Spleen (tissue), 11 donors: ENCODE measurements at regions not wholly inside any gene's neighbourhood (a gene's known extent, or its start where the extent isn't known, plus 50 kb on each side); places are given as distances from the start of the nearest gene placed in this dataset.

Source experiments
- DNase-seq: peaks from one replicate; pipeline ENCODE4 v3.0.0-alpha.2; 2020
- H3K27ac ChIP-seq, 8 donors: fragments of 200-600 bp; sonication (generic) in 7 of 8; 1 replicate in 4 of 8; 2 replicates in 4 of 8; pipeline versions ENCODE4 v1.5.0 to v1.8.0; 2016 to 2021; ENCODE audit warnings: inconsistent platforms in 4 of 8, mild to moderate bottlenecking in 4 of 8, moderate library complexity in 1 of 8
- H3K27me3 ChIP-seq, 7 donors: fragments of 200-600 bp; sonication (generic) in 6 of 7; replicated peaks in 1 of 7; 1 replicate in 4 of 7; 2 replicates in 3 of 7; pipeline versions ENCODE4 v1.5.0 to v1.8.0; 2016 to 2021; ENCODE audit warnings: inconsistent platforms in 3 of 7, mild to moderate bottlenecking in 1 of 7
- H3K36me3 ChIP-seq, 6 donors: fragments of 200-600 bp; sonication (generic) in 5 of 6; 1 replicate in 4 of 6; 2 replicates in 2 of 6; pipeline versions ENCODE4 v1.5.0 to v1.8.0; 2016 to 2021; ENCODE audit warnings: inconsistent platforms in 2 of 6
- H3K4me1 ChIP-seq, 6 donors: fragments of 200-600 bp; sonication (generic) in 5 of 6; 1 replicate in 3 of 6; 2 replicates in 3 of 6; pipeline versions ENCODE4 v1.5.0 to v1.8.0; 2016 to 2021; ENCODE audit warnings: inconsistent platforms in 3 of 6
- H3K4me3 ChIP-seq, 8 donors: fragments of 200-600 bp; sonication (generic) in 7 of 8; 1 replicate in 4 of 8; 2 replicates in 4 of 8; pipeline versions ENCODE4 v1.5.0 to v1.8.0; 2016 to 2021; ENCODE audit warnings: inconsistent platforms in 4 of 8, mild to moderate bottlenecking in 4 of 8, moderate library complexity in 2 of 8
- H3K9me3 ChIP-seq, 8 donors: fragments of 200-600 bp; sonication (generic) in 7 of 8; 1 replicate in 4 of 8; 2 replicates in 4 of 8; pipeline versions ENCODE4 v1.5.0 to v1.8.0; 2016 to 2021; ENCODE audit warnings: inconsistent platforms in 4 of 8
- POLR2A ChIP-seq, 3 donors: fragments of 450-650 bp; IDR thresholded peaks; one replicate each; pipeline ENCODE4 v1.5.1; 2017; ENCODE audit warnings: antibody characterized with exemption in 3 of 3, mild to moderate bottlenecking in 1 of 3
- POLR2AphosphoS5 ChIP-seq, 3 donors: sonication (generic); formaldehyde crosslinking; IDR thresholded peaks; one replicate each; pipeline ENCODE4 v1.5.1; 2017; ENCODE audit warnings: antibody characterized with exemption in 3 of 3
- WGBS, 5 donors: extraction: QIAGEN DNeasy Blood & Tissue Kit in 3 of 5; methylation state at CpG; one replicate each; pipeline versions ENCODE4 v1.1.5 to v1.1.7; 2013 to 2018; 5-methylcytosine and 5-hydroxymethylcytosine counted together
- intact Hi-C: fragments of 100-400 bp; cut with DNase I; formaldehyde crosslinking; loops from one replicate; pipeline ENCODE4 v1.15.0; 2023; ENCODE audit warnings: low total_unique reads
- TF ChIP-seq, protein P1 (sequence below), 11 experiments: fragments of 200-600 bp in 7 of 11; fragments of 450-650 bp in 4 of 11; sonication (generic) in 4 of 11; IDR thresholded peaks in 8 of 11; conservative IDR thresholded peaks in 3 of 11; 1 replicate in 7 of 11; 2 replicates in 4 of 11; pipeline versions ENCODE4 v1.4.0 to v1.8.0; 2016 to 2021; ENCODE audit warnings: antibody characterized with exemption in 11 of 11, inconsistent platforms in 4 of 11, mild to moderate bottlenecking in 1 of 11
- donor health status: healthy with polysubstance abuse.
- donor health status: DM: no; HTN: no; CAD: no; lungs with moderate emphysema.
- donor health status: DM: no; HTN: no; CAD: no.
- donor health status: Bipolar disorder and iron deficiency.
- donor health status: healthy.
- donor health status: DM: no; HTN: no; CAD: no.
- donor health status: DM: yes; HTN: yes; CAD: no.

DNA sequence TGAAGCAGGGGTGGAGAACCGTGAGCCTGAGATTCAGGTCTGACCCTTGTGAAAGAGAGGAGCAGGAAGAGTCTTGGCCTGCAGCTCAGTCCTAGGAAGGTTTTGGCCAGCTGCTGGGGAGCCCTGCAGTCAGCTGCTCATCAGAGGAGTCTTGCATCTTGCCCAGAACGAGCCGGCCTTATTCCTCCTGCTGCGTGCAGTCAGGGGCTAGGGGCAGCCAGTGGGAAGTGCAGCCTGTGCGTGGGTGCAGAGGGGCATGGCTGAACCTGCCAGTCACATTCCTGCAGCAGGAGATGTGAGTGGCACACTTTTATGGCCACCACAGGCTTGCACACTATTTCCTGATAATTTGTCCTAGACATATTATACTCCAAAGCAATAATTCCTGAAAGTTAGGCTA is 278.7 kb downstream of the NPR3 start:
- Histone ChIP-seq H3K4me1 (no peaks in the 10 kb centered on the region), H3K27me3 (no peaks in the 10 kb centered on the region), H3K27ac (no peak overlapping the region), H3K36me3 (no peaks in the 10 kb centered on the region), H3K4me3 (no peak overlapping the region), H3K9me3 (peaks cover 0 to 3% (median 0%) of the 10 kb centered on the region in 8 donors)
- intact Hi-C loops: no loop called here
- no peak for DNase-seq
- TF ChIP-seq POLR2AphosphoS5 (IDR thresholded peaks at IDR 0.05): no peak
- no peak for TF ChIP-seq POLR2A (IDR thresholded peaks at IDR 0.05)
- TF ChIP-seq, protein P1, sequence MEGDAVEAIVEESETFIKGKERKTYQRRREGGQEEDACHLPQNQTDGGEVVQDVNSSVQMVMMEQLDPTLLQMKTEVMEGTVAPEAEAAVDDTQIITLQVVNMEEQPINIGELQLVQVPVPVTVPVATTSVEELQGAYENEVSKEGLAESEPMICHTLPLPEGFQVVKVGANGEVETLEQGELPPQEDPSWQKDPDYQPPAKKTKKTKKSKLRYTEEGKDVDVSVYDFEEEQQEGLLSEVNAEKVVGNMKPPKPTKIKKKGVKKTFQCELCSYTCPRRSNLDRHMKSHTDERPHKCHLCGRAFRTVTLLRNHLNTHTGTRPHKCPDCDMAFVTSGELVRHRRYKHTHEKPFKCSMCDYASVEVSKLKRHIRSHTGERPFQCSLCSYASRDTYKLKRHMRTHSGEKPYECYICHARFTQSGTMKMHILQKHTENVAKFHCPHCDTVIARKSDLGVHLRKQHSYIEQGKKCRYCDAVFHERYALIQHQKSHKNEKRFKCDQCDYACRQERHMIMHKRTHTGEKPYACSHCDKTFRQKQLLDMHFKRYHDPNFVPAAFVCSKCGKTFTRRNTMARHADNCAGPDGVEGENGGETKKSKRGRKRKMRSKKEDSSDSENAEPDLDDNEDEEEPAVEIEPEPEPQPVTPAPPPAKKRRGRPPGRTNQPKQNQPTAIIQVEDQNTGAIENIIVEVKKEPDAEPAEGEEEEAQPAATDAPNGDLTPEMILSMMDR (IDR thresholded peaks at IDR 0.05 in 8 of 11, conservative IDR thresholded peaks at IDR 0.05 in 3 of 11): no peak
- 73 to 92% (median 87%) methylated on average over 4 to 5 of the region's 5 CpGs for WGBS, 5 donors

DNA sequence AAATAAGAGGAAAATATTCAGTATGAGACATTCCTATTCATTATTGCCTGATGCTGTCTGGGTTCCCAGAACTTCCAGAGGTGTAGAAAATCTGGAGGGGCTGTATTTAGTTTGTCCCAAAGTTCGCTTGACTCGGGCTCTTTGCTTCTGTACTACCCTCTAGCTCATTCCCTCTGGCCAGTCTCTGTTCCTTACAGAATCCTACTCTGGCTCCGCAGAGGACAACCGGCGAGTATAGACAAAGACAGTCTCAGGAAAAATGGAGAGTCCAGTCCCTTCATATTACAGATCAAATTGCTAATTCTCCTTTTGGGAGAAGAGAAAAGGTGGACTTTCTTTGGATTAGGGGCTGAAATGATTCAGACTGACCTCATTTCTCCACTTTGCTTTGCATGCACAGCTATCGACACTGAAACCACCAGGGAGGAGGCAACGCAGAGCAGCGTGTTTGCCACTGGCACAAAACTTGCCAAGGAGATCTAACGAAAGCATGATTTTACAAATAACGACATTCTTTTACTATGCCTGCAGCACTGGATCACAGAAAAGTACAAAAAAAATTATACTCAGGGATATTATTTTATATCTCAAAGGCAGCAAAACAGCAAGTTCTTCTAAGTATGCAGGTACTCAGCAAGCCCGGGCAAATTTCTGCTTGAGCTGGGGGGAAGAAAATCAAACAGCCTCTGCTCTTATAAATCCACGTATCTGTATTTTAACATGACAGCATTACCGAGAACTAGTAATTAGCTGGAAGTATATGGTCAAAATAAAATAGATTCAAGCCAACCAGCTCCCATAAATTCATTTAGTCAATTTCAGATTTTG is 279.7 kb downstream of the NPR3 start:
- H3K36me3 ChIP-seq: no peaks in the 10 kb centered on the region
- no peak for DNase-seq
- H3K27ac ChIP-seq: no peak overlapping the region
- no peak for TF ChIP-seq POLR2AphosphoS5 (IDR thresholded peaks at IDR 0.05)
- TF ChIP-seq POLR2A (IDR thresholded peaks at IDR 0.05): no peak
- TF ChIP-seq, protein P1 (IDR thresholded peaks at IDR 0.05 in 8 of 11, conservative IDR thresholded peaks at IDR 0.05 in 3 of 11): no peak
- WGBS, 5 donors: 89 to 95% (median 90%) methylated on average over 13 of the region's 13 CpGs
- H3K4me1 ChIP-seq: no peaks in the 10 kb centered on the region
- H3K4me3 ChIP-seq: no peak overlapping the region
- no peaks in the 10 kb centered on the region for H3K27me3 ChIP-seq
- intact Hi-C loops: no loop called here
- H3K9me3 ChIP-seq: peaks cover 0 to 3% (median 0%) of the 10 kb centered on the region in 8 donors

DNA sequence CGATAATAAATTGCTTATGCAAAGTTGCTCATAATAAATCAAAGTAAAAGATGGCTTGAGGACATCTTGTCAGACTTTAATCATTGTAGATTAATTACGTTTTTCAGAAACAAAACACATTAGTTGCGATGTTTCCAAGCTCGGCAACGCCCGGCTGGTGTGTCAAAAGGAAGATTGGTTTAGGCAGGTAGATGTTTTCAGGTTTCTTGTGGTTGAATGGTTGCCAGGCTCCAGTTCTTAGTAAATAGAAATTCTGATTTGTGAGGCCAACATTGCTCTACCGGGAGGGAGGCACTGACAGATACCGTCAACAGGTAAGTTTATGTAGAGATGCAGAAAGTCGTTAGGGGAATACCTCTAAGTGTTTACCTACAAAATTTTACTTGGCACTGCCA is 280.3 kb downstream of the NPR3 start:
- Histone ChIP-seq H3K4me3 (no peak overlapping the region), H3K9me3 (peaks cover 0 to 2% (median 0%) of the 10 kb centered on the region in 8 donors), H3K27me3 (no peaks in the 10 kb centered on the region), H3K4me1 (no peaks in the 10 kb centered on the region), H3K36me3 (no peaks in the 10 kb centered on the region), H3K27ac (no peak overlapping the region)
- no peak for DNase-seq
- intact Hi-C loops: no loop called here
- no peak for TF ChIP-seq POLR2A (IDR thresholded peaks at IDR 0.05)
- no peak for TF ChIP-seq POLR2AphosphoS5 (IDR thresholded peaks at IDR 0.05)
- TF ChIP-seq, protein P1 (IDR thresholded peaks at IDR 0.05 in 8 of 11, conservative IDR thresholded peaks at IDR 0.05 in 3 of 11): no peak
- WGBS, 5 donors: 85 to 97% (median 91%) methylated on average over 9 of the region's 9 CpGs

DNA sequence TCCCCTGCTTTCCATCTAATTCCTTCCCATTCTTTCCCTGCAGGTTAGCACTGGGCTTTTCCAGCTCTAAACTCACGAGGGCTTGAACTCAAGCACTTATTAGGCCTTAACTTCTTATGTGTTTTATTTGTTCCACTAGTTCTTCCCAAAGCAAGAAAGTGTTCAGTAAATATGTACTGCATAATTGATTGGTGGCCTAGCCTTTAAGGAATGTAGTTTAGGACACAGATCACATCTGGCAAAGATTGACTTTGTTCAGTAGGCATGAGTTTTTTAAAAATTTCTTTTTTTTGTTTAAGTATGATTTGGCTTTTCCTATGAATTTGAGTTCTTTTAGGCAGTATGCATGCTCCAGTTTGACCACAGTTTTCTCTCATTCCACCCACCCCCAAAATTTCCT is 285.2 kb downstream of the NPR3 start:
- intact Hi-C loops: no loop called here
- no peak overlapping the region for H3K27ac ChIP-seq
- H3K9me3 ChIP-seq: peaks cover 0 to 16% (median 1%) of the 10 kb centered on the region in 8 donors
- H3K4me1 ChIP-seq: no peaks in the 10 kb centered on the region
- no peaks in the 10 kb centered on the region for H3K27me3 ChIP-seq
- no peak overlapping the region for H3K4me3 ChIP-seq
- H3K36me3 ChIP-seq: no peaks in the 10 kb centered on the region
- 43 to 87% (median 74%) methylated on average over 1 of the region's 1 CpG for WGBS, 5 donors
- no peak for TF ChIP-seq POLR2AphosphoS5 (IDR thresholded peaks at IDR 0.05)
- TF ChIP-seq POLR2A (IDR thresholded peaks at IDR 0.05): no peak
- TF ChIP-seq, protein P1 (IDR thresholded peaks at IDR 0.05 in 8 of 11, conservative IDR thresholded peaks at IDR 0.05 in 3 of 11): no peak
- no peak for DNase-seq
